Activated CD8-positive, alpha-beta memory T cell treated with anti-CD3 and anti-CD28 coated beads, Interleukin-2, amount 50 U/mL, for 1 hour (primary cell): ENCODE measurements at regions not wholly inside any gene's neighbourhood (a gene's known extent, or its start where the extent isn't known, plus 50 kb on each side); places are given as distances from the start of the nearest gene placed in this dataset.

Source experiments
- DNase-seq: peaks from one replicate; pipeline ENCODE4 v3.0.0-alpha.2; 2020; ENCODE audit errors: extremely low read depth

GRCh38 chr19:5392486-5392885 lies 51.9 kb upstream of the PTPRS start:
- DNase-seq: no peak

- DNase-seq: no peak
Observed at GRCh38 chr19:5393088-5393487, 52.5 kb upstream of the PTPRS start.

GRCh38 chr19:5394551-5395505 lies 54.2 kb upstream of the PTPRS start:
- no peak for DNase-seq

GRCh38 chr19:5395556-5395955 lies 54.9 kb upstream of the PTPRS start:
- no peak for DNase-seq

GRCh38 chr19:5396096-5396939 lies 55.7 kb upstream of the PTPRS start:
- no peak for DNase-seq

- DNase-seq: no peak
Observed at GRCh38 chr19:5396963-5397362, 56.4 kb upstream of the PTPRS start.

- DNase-seq: no peak
Observed at GRCh38 chr19:5397804-5398692, 57.2 kb upstream of the ZNRF4 start.

- DNase-seq: no peak
Observed at GRCh38 chr19:5398693-5399057, 56.5 kb upstream of the ZNRF4 start.

GRCh38 chr19:5403968-5404640 lies 51.1 kb upstream of the ZNRF4 start:
- DNase-seq: peak; percentile 4
